Activated CD8-positive, alpha-beta memory T cell treated with anti-CD3 and anti-CD28 coated beads, Interleukin-2, amount 10 ng/mL, durations not matched to agents 7 days and 5 days (primary cell): ENCODE measurements at regions not wholly inside any gene's neighbourhood (a gene's known extent, or its start where the extent isn't known, plus 50 kb on each side); places are given as distances from the start of the nearest gene placed in this dataset.

ENCODE experiments used
- ATAC-seq: fragments of 150-1000 bp; cut with Tn5 transposase; one replicate; pipeline ENCODE4 v1.10.0; 2021; ENCODE audit warnings: moderate library complexity
- CTCF ChIA-PET: fragments of 350-600 bp; sonication (Branson Sonifier 250); formaldehyde crosslinking; loops from one replicate; lab custom pipeline; 2021; ENCODE audit warnings: antibody characterized with exemption; lab: Charles Lee
- DNase-seq: peaks from one replicate; pipeline ENCODE4 v3.0.0-alpha.2; 2020
- H3K27ac Mint-ChIP-seq: one replicate; pipeline ENCODE4 v1.8.0; 2021; ENCODE audit warnings: mild to moderate bottlenecking, mixed read lengths
- H3K27me3 Mint-ChIP-seq: one replicate; pipeline ENCODE4 v1.8.0; 2021; ENCODE audit warnings: mixed read lengths
- H3K36me3 Mint-ChIP-seq: one replicate; pipeline ENCODE4 v1.8.0; 2021; ENCODE audit warnings: mild to moderate bottlenecking, mixed read lengths
- H3K4me1 Mint-ChIP-seq: one replicate; pipeline ENCODE4 v1.8.0; 2021; ENCODE audit warnings: mixed read lengths
- H3K4me3 Mint-ChIP-seq: one replicate; pipeline ENCODE4 v1.8.0; 2021; ENCODE audit warnings: mild to moderate bottlenecking, moderate library complexity, mixed read lengths
- H3K9me3 Mint-ChIP-seq: one replicate; pipeline ENCODE4 v1.8.0; 2022; ENCODE audit warnings: low read depth, mixed read lengths

GRCh38 chr9:110106661-110107060 lies 101.3 kb downstream of the C9orf152 start:
- no peaks in the 10 kb centered on the region for H3K36me3 Mint-ChIP-seq
- H3K9me3 Mint-ChIP-seq: no peaks in the 10 kb centered on the region
- CTCF ChIA-PET: no interaction called here
- no peak overlapping the region for H3K27ac Mint-ChIP-seq
- no peak for DNase-seq
- no peak for ATAC-seq
- H3K4me1 Mint-ChIP-seq: no peaks in the 10 kb centered on the region
- no peaks in the 10 kb centered on the region for H3K27me3 Mint-ChIP-seq
- no peak overlapping the region for H3K4me3 Mint-ChIP-seq

GRCh38 chr9:110109333-110110092 lies 98.4 kb downstream of the C9orf152 start:
- no peak overlapping the region for H3K27ac Mint-ChIP-seq
- H3K4me1 Mint-ChIP-seq: no peaks in the 10 kb centered on the region
- DNase-seq (no peak), ATAC-seq (no peak)
- no peaks in the 10 kb centered on the region for H3K36me3 Mint-ChIP-seq
- no peaks in the 10 kb centered on the region for H3K27me3 Mint-ChIP-seq
- H3K9me3 Mint-ChIP-seq: no peaks in the 10 kb centered on the region
- H3K4me3 Mint-ChIP-seq: no peak overlapping the region
- CTCF ChIA-PET: no interaction called here

GRCh38 chr9:110110154-110110553 lies 97.8 kb downstream of the C9orf152 start:
- CTCF ChIA-PET: interaction anchor here (0.7 kb wide), 1 partner anchor 58 kb away, joined by 3 read pairs; no protein-coding TSS in a partner anchor
- no peaks in the 10 kb centered on the region for H3K36me3 Mint-ChIP-seq
- H3K4me3 Mint-ChIP-seq: no peak overlapping the region
- H3K27ac Mint-ChIP-seq: no peak overlapping the region
- H3K27me3 Mint-ChIP-seq: no peaks in the 10 kb centered on the region
- no peak for DNase-seq
- no peaks in the 10 kb centered on the region for H3K4me1 Mint-ChIP-seq
- ATAC-seq: no peak
- no peaks in the 10 kb centered on the region for H3K9me3 Mint-ChIP-seq

DNA sequence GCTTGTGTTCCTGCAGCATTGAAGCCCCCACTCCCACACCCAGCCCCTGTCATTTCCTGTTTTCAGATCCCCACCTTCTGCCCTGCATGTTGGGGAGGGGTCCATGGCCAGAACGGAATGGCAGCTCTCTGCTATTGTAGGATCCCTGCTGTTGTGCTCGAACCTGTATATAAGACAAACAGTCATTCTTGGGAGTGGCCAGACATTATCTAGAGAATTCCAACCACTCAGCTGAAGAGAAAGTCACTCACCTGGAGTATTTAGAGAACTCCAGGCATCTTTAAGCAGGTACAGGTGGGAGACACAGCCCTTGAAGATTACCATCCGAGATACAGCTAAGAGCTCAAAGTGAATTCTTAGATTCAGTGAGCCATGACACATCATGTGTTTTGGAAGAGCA lies 96.1 kb downstream of the C9orf152 start:
- Mint-ChIP-seq H3K4me1 (no peaks in the 10 kb centered on the region), H3K27ac (no peak overlapping the region), H3K4me3 (no peak overlapping the region), H3K9me3 (no peaks in the 10 kb centered on the region), H3K27me3 (no peaks in the 10 kb centered on the region), H3K36me3 (no peaks in the 10 kb centered on the region)
- ATAC-seq (no peak), DNase-seq (no peak)
- CTCF ChIA-PET: no interaction called here

- ATAC-seq (no peak), DNase-seq (no peak)
- CTCF ChIA-PET: interaction anchor here (0.7 kb wide), 1 partner anchor 306 kb away, joined by 3 read pairs; no protein-coding TSS in a partner anchor
- Mint-ChIP-seq H3K4me3 (no peak overlapping the region), H3K9me3 (no peaks in the 10 kb centered on the region), H3K27ac (no peak overlapping the region), H3K27me3 (no peaks in the 10 kb centered on the region), H3K36me3 (no peaks in the 10 kb centered on the region), H3K4me1 (no peaks in the 10 kb centered on the region)
Observed at GRCh38 chr9:110112792-110113191, 95.2 kb downstream of the C9orf152 start.

DNA sequence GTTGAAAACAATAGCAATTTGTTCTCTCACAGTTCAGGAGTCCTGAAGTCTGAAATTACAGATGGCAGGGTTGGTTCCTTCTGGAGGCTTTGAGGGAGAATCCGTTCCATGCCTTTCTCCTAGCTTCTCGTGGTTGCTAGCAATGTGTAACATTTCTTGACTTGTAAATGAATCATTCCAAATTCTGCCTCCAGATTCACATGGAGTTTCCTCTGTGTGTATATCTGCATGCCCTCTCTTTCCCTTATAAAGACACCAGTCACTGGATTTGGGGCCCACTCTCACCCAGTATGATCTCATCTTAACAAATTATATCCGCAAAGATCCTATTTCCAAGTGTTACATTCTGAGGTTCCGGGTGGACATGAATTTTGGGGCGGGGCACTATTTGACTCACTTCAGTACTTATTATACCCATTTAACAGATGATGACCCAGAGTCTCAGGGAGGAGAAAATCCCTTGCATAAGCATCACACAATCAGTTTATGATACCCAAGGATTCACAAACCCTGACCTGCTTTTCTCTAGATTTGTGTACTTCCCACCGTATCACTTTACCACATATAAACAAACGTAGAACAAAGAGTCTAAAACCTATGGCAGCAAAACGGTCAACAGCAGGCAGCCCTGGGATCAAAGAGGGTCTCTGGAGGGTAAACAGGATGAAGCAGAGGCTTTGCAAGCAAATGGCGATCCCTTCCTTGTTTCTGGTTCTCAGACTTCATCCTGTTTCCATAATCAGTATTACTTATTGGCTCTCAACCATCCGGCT lies 93.7 kb downstream of the C9orf152 start:
- no peaks in the 10 kb centered on the region for H3K4me1 Mint-ChIP-seq

DNA sequence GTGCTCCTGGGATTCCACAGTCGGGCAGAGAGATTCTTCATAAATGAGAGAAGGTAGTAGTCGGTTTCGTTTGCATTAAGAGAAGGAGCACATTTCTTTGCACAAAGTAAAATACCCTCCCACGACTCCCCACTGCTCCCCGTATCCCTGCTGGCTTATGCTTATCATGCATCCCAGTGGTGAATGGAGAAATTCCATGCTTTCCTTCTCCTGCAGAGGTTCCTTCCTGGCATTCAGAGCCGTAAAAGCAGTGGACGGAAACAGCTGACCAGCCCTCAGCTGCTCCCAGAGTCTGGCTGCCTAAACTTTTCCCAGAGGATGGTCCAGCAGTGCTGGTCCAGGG lies 93.1 kb downstream of the C9orf152 start:
- DNase-seq: no peak
- ATAC-seq: no peak
- CTCF ChIA-PET: no interaction called here
- Mint-ChIP-seq H3K27ac (no peak overlapping the region), H3K4me3 (no peak overlapping the region), H3K4me1 (no peaks in the 10 kb centered on the region), H3K36me3 (no peaks in the 10 kb centered on the region), H3K9me3 (no peaks in the 10 kb centered on the region), H3K27me3 (no peaks in the 10 kb centered on the region)

More for the DNA sequence above, 93.7 kb downstream of the C9orf152 start:
- ATAC-seq (no peak), DNase-seq (no peak)
- CTCF ChIA-PET: no interaction called here
- H3K27ac Mint-ChIP-seq: no peak overlapping the region
- H3K27me3 Mint-ChIP-seq: no peaks in the 10 kb centered on the region
- H3K4me3 Mint-ChIP-seq: no peak overlapping the region
- no peaks in the 10 kb centered on the region for H3K36me3 Mint-ChIP-seq
- no peaks in the 10 kb centered on the region for H3K9me3 Mint-ChIP-seq

- no peak overlapping the region for H3K27ac Mint-ChIP-seq
- no peaks in the 10 kb centered on the region for H3K36me3 Mint-ChIP-seq
- no peaks in the 10 kb centered on the region for H3K4me1 Mint-ChIP-seq
- no peak overlapping the region for H3K4me3 Mint-ChIP-seq
- no peak for DNase-seq
- no peak for ATAC-seq
- H3K27me3 Mint-ChIP-seq: no peaks in the 10 kb centered on the region
- no peaks in the 10 kb centered on the region for H3K9me3 Mint-ChIP-seq
- CTCF ChIA-PET: no interaction called here
Observed at GRCh38 chr9:110115341-110115820, 92.6 kb downstream of the C9orf152 start.

DNA sequence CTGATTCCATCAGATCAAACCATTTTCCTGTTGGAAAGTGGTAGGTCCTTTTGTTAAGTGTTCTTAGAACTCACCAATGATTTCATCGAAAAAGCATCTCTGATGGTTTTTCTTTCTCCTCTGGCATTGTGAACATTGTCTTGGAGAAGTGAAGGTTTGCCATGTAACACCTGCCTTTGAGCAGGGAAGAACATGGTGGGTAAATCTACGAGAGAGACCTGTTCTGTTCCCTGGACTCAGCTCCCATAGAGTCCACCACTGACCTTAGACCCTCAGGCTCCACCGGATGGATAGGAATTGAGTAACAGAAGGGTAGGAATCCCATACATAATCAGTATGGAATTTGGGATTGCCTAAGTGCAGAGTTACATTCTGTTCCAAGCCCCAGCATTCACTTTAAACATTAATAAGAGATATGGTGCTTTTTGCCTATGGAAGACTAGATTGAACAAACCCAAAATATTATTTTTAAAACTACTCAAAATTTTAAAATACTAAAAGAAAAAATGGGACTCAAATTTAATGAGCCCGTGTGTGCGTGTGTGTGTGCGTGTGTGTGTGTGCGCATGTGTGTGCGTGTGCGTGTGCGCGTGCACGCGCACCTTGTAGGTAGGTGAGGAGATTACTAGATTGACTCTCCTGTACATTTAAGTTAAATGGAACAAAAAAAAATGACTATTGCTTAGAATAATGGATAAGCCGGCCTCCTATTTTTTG lies 92.0 kb downstream of the C9orf152 start:
- H3K9me3 Mint-ChIP-seq: no peaks in the 10 kb centered on the region
- no peaks in the 10 kb centered on the region for H3K27me3 Mint-ChIP-seq
- H3K27ac Mint-ChIP-seq: no peak overlapping the region
- H3K4me3 Mint-ChIP-seq: no peak overlapping the region
- no peaks in the 10 kb centered on the region for H3K36me3 Mint-ChIP-seq
- H3K4me1 Mint-ChIP-seq: no peaks in the 10 kb centered on the region
- CTCF ChIA-PET: no interaction called here
- DNase-seq (no peak), ATAC-seq (no peak)

DNA sequence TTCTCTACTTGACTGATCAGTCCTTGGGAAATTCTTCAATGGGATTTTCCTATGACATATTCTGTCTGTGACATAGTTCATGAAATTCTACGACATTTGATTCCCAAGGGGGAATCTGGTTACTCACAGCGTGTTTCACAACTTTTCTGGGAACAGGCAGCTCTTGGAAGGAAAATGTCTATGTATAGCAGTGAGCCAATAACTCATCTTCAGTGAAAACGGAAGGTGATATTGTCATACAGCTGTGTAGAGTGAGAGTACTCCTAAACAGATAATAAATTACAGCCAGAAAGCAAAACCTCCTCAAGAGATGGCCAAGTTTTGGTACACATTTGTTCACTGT lies 91.4 kb downstream of the C9orf152 start:
- Mint-ChIP-seq H3K4me1 (no peaks in the 10 kb centered on the region), H3K27ac (no peak overlapping the region), H3K4me3 (no peak overlapping the region), H3K9me3 (no peaks in the 10 kb centered on the region), H3K27me3 (no peaks in the 10 kb centered on the region), H3K36me3 (no peaks in the 10 kb centered on the region)
- DNase-seq (no peak), ATAC-seq (no peak)
- CTCF ChIA-PET: no interaction called here

- Mint-ChIP-seq H3K36me3 (no peaks in the 10 kb centered on the region), H3K27ac (no peak overlapping the region), H3K4me3 (no peak overlapping the region), H3K27me3 (peaks cover 2% of the 10 kb centered on the region), H3K9me3 (no peaks in the 10 kb centered on the region), H3K4me1 (peaks cover 4% of the 10 kb centered on the region)
- CTCF ChIA-PET: no interaction called here
- no peak for DNase-seq
- ATAC-seq: no peak
Observed at GRCh38 chr9:110121170-110121569, 86.8 kb downstream of the C9orf152 start.

DNA sequence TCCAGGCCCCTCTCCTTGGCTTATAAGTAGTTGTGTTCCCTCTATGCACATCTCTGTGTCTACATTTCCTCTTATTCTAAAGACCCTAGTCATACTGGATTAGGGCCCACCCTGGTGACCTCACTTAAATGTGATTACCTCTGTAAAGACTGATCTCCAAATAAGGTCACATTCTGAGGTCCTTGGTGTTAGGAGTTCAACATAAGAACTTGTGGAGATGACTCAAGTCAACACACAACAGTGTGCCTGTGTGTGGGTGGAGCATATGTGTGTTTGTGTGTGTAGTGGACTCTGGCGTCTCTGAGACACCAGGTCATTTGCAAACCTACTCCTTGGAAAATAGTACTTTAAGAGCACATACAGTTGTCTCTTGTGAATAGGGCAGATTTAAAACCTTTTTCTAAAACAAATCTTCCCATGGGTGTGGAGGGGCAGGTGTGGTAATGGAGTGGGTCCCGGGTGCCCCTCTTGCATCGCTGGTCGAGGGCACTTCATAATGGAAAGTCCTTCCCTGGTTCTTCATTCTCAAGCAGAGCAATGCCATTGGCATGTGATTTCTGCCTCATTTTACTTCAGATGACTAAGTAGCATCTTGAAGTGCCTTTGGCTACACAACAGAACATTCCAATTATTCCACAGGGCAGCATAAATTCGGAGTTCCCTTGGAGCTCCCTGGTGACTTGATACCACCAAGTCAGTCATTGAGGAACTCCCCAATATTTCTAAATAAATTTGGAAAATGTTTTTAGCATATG lies 84.4 kb downstream of the C9orf152 start:
- no peaks in the 10 kb centered on the region for H3K36me3 Mint-ChIP-seq
- ATAC-seq: no peak
- no peak for DNase-seq
- no peaks in the 10 kb centered on the region for H3K9me3 Mint-ChIP-seq
- peaks cover 2% of the 10 kb centered on the region for H3K27me3 Mint-ChIP-seq
- CTCF ChIA-PET: no interaction called here
- peaks cover 6% of the 10 kb centered on the region for H3K4me1 Mint-ChIP-seq
- H3K27ac Mint-ChIP-seq: no peak overlapping the region
- H3K4me3 Mint-ChIP-seq: no peak overlapping the region

- CTCF ChIA-PET: no interaction called here
- DNase-seq (no peak), ATAC-seq (no peak)
- H3K36me3 Mint-ChIP-seq: no peaks in the 10 kb centered on the region
- peaks cover 2% of the 10 kb centered on the region for H3K27me3 Mint-ChIP-seq
- H3K9me3 Mint-ChIP-seq: no peaks in the 10 kb centered on the region
- H3K27ac Mint-ChIP-seq: no peak overlapping the region
- no peak overlapping the region for H3K4me3 Mint-ChIP-seq
- peaks cover 6% of the 10 kb centered on the region for H3K4me1 Mint-ChIP-seq
Observed at GRCh38 chr9:110124439-110124838, 83.5 kb downstream of the C9orf152 start.
